NAMALWA (cell line): ENCODE measurements at regions not wholly inside any gene's neighbourhood (a gene's known extent, or its start where the extent isn't known, plus 50 kb on each side); places are given as distances from the start of the nearest gene placed in this dataset.

Experiments
- DNase-seq: peaks from one replicate; pipeline ENCODE4 v3.0.0-alpha.2; 2015; ENCODE audit warnings: low spot score

- no peak for DNase-seq
These were observed 361.0 kb upstream of the MARCKS start for GRCh38 chr6:113496166-113496565.

GRCh38 chr6:113500221-113500620 is 356.9 kb upstream of the MARCKS start:
- DNase-seq = no peak

GRCh38 chr6:113505084-113505699 is 352.0 kb upstream of the MARCKS start:
- DNase-seq = no peak

- DNase-seq = no peak
These were observed 348.9 kb upstream of the MARCKS start for GRCh38 chr6:113508249-113508648.

GRCh38 chr6:113511100-113511499 is 346.0 kb upstream of the MARCKS start:
- no peak for DNase-seq

- DNase-seq = no peak
These were observed 344.6 kb upstream of the MARCKS start for GRCh38 chr6:113512576-113512975.

- DNase-seq = no peak
These were observed 344.1 kb upstream of the MARCKS start for GRCh38 chr6:113513086-113513485.

GRCh38 chr6:113522376-113522775 is 334.8 kb upstream of the MARCKS start:
- DNase-seq = no peak

GRCh38 chr6:113524826-113525225 is 332.3 kb upstream of the MARCKS start:
- DNase-seq = no peak

GRCh38 chr6:113526553-113526952 is 330.6 kb upstream of the MARCKS start:
- DNase-seq = no peak

- no peak for DNase-seq
These were observed 330.1 kb upstream of the MARCKS start for GRCh38 chr6:113526995-113527394.

GRCh38 chr6:113528111-113528510 is 329.0 kb upstream of the MARCKS start:
- no peak for DNase-seq

GRCh38 chr6:113529196-113529595 is 327.9 kb upstream of the MARCKS start:
- DNase-seq = no peak

GRCh38 chr6:113529879-113530278 is 327.3 kb upstream of the MARCKS start:
- DNase-seq = no peak

- DNase-seq = no peak
These were observed 326.4 kb upstream of the MARCKS start for GRCh38 chr6:113530769-113531168.

GRCh38 chr6:113539202-113539601 is 317.9 kb upstream of the MARCKS start:
- DNase-seq = no peak

GRCh38 chr6:113539623-113540022 is 317.5 kb upstream of the MARCKS start:
- DNase-seq = no peak

GRCh38 chr6:113540466-113540865 is 316.7 kb upstream of the MARCKS start:
- DNase-seq = no peak

- no peak for DNase-seq
These were observed 306.0 kb upstream of the MARCKS start for GRCh38 chr6:113551168-113551567.

- DNase-seq = no peak
These were observed 300.4 kb upstream of the MARCKS start for GRCh38 chr6:113556775-113557174.

GRCh38 chr6:113558431-113558830 is 298.7 kb upstream of the MARCKS start:
- DNase-seq = no peak

GRCh38 chr6:113558966-113559365 is 298.2 kb upstream of the MARCKS start:
- no peak for DNase-seq

GRCh38 chr6:113560376-113560775 is 296.8 kb upstream of the MARCKS start:
- DNase-seq = no peak

- DNase-seq = no peak
These were observed 296.2 kb upstream of the MARCKS start for GRCh38 chr6:113560908-113561307.

GRCh38 chr6:113562248-113562647 is 294.9 kb upstream of the MARCKS start:
- DNase-seq = no peak
